ENCODE measurements at regions not wholly inside any gene's neighbourhood (a gene's known extent, or its start where the extent isn't known, plus 50 kb on each side); places are given as distances from the start of the nearest gene placed in this dataset.

GRCh38 chr13:99778500-99778899, 193.1 kb downstream of the ZIC5 start:
- TF ChIP-seq CTCF (conservative IDR thresholded peaks at IDR 0.05) (no peak), ZFX (IDR thresholded peaks at IDR 0.05) (no peak)

Measured in C4-2B (cell line).